ENCODE measurements at regions not wholly inside any gene's neighbourhood (a gene's known extent, or its start where the extent isn't known, plus 50 kb on each side); places are given as distances from the start of the nearest gene placed in this dataset.

- ATAC-seq, result no peak
- DNase-seq (ENCODE audit: low spot score), result no peak
- intact Hi-C loops (cut with DNase I), result no loop called here
Measured at GRCh38 chr14:97485201-97485600, 688.0 kb downstream of the VRK1 start.

GRCh38 chr14:97486601-97487120 is 689.5 kb downstream of the VRK1 start:
- ATAC-seq (no peak), DNase-seq (ENCODE audit: low spot score) (no peak)
- intact Hi-C loops (cut with DNase I), result no loop called here

- intact Hi-C loops (cut with DNase I), result no loop called here
- ATAC-seq, result no peak
- DNase-seq (ENCODE audit: low spot score), result no peak
Measured at GRCh38 chr14:97489750-97490149, 692.6 kb downstream of the VRK1 start.

- DNase-seq (ENCODE audit: low spot score) (no peak), ATAC-seq (no peak)
- intact Hi-C loops (cut with DNase I), result no loop called here
Measured at GRCh38 chr14:97490521-97491070, 693.4 kb downstream of the VRK1 start.

- intact Hi-C loops (cut with DNase I), result no loop called here
- DNase-seq (ENCODE audit: low spot score) (no peak), ATAC-seq (no peak)
Measured at GRCh38 chr14:97491697-97492096, 694.5 kb downstream of the VRK1 start.

GRCh38 chr14:97499790-97500481 is 702.8 kb downstream of the VRK1 start:
- DNase-seq (ENCODE audit: low spot score), result no peak
- ATAC-seq, result no peak
- intact Hi-C loops (cut with DNase I), result no loop called here

GRCh38 chr14:97506626-97507025 is 709.4 kb downstream of the VRK1 start:
- DNase-seq (ENCODE audit: low spot score) (no peak), ATAC-seq (no peak)
- intact Hi-C loops (cut with DNase I), result no loop called here

GRCh38 chr14:97513891-97514290 is 716.7 kb downstream of the VRK1 start:
- DNase-seq (ENCODE audit: low spot score) (no peak), ATAC-seq (no peak)
- intact Hi-C loops (cut with DNase I), result no loop called here

GRCh38 chr14:97517566-97518234 is 720.5 kb downstream of the VRK1 start:
- no peak for ATAC-seq
- intact Hi-C loops (cut with DNase I), result no loop called here
- DNase-seq (ENCODE audit: low spot score), result no peak

GRCh38 chr14:97523936-97524335 is 726.8 kb downstream of the VRK1 start:
- intact Hi-C loops (cut with DNase I), result no loop called here
- ATAC-seq (no peak), DNase-seq (ENCODE audit: low spot score) (no peak)

- ATAC-seq (no peak), DNase-seq (ENCODE audit: low spot score) (no peak)
- intact Hi-C loops (cut with DNase I), result no loop called here
Measured at GRCh38 chr14:97524589-97525319, 727.6 kb downstream of the VRK1 start.

GRCh38 chr14:97527993-97528392 is 730.8 kb downstream of the VRK1 start:
- DNase-seq (ENCODE audit: low spot score) (no peak), ATAC-seq (no peak)
- intact Hi-C loops (cut with DNase I), result no loop called here

- no peak for DNase-seq (ENCODE audit: low spot score)
- intact Hi-C loops (cut with DNase I), result no loop called here
- ATAC-seq, result no peak
Measured at GRCh38 chr14:97532052-97532451, 734.9 kb downstream of the VRK1 start.

GRCh38 chr14:97536421-97536820 is 739.2 kb downstream of the VRK1 start:
- ATAC-seq (no peak), DNase-seq (ENCODE audit: low spot score) (no peak)
- intact Hi-C loops (cut with DNase I), result no loop called here

- ATAC-seq (no peak), DNase-seq (ENCODE audit: low spot score) (no peak)
- intact Hi-C loops (cut with DNase I), result no loop called here
Measured at GRCh38 chr14:97538749-97539410, 741.7 kb downstream of the VRK1 start.

- intact Hi-C loops (cut with DNase I), result no loop called here
- ATAC-seq, result no peak
Measured at GRCh38 chr14:97539411-97539795, 742.2 kb downstream of the VRK1 start.

GRCh38 chr14:97539884-97540283 is 742.7 kb downstream of the VRK1 start:
- ATAC-seq (no peak), DNase-seq (ENCODE audit: low spot score) (no peak)
- intact Hi-C loops (cut with DNase I), result no loop called here

More at GRCh38 chr14:97539411-97539795, 742.2 kb downstream of the VRK1 start:
- DNase-seq (ENCODE audit: low spot score), result no peak

GRCh38 chr14:97543221-97543620 is 746.0 kb downstream of the VRK1 start:
- ATAC-seq (no peak), DNase-seq (ENCODE audit: low spot score) (no peak)
- intact Hi-C loops (cut with DNase I), result no loop called here

GRCh38 chr14:97543816-97544215 is 746.6 kb downstream of the VRK1 start:
- DNase-seq (ENCODE audit: low spot score) (no peak), ATAC-seq (no peak)
- intact Hi-C loops (cut with DNase I), result no loop called here
